OCI-LY7 (cell line): ENCODE measurements at regions not wholly inside any gene's neighbourhood (a gene's known extent, or its start where the extent isn't known, plus 50 kb on each side); places are given as distances from the start of the nearest gene placed in this dataset.

Experiments used
- BruUV-seq: library from RNA; stranded (reverse); fragments of 400-500 nt; replicated peaks from 2 replicates; lab custom pipeline; 2021; lab: Mats Ljungman, UMichigan
- CTCF ChIA-PET: fragments of 300-600 bp; sonication (Branson Sonifier 250); formaldehyde crosslinking; loops from one replicate; lab custom pipeline; 2022; ENCODE audit warnings: antibody characterized with exemption; ENCODE audit not compliant: unreplicated experiment; lab: Charles Lee
- POLR2A ChIA-PET: fragments of 300-600 bp; sonication (Branson Sonifier 250); formaldehyde crosslinking; loops from one replicate; lab custom pipeline; 2022; ENCODE audit warnings: antibody characterized with exemption; lab: Charles Lee
- DNase-seq: peaks from one replicate; pipeline ENCODE4 v3.0.0-alpha.2; 2015; ENCODE audit warnings: low spot score
- H2AFZ ChIP-seq: fragments of 200-600 bp; sonication (generic), shearing (Covaris generic); 2 replicates; pipeline ENCODE4 v1.6.1; 2014; ENCODE audit warnings: mild to moderate bottlenecking, antibody characterized with exemption, low read length, moderate library complexity
- H3K27ac ChIP-seq: fragments of 200-600 bp; sonication (generic); 2 replicates; pipeline ENCODE4 v1.5.1; 2014; ENCODE audit warnings: mixed run types, low read depth, mild to moderate bottlenecking, moderate library complexity, low read length, inconsistent platforms; ENCODE audit not compliant: poor library complexity, severe bottlenecking
- H3K36me3 ChIP-seq: fragments of 200-600 bp; sonication (generic); 2 replicates; pipeline ENCODE4 v1.6.1; 2014; ENCODE audit warnings: mild to moderate bottlenecking, antibody characterized with exemption, low read length, moderate library complexity, mixed read lengths; ENCODE audit not compliant: insufficient read depth
- H3K4me1 ChIP-seq: fragments of 200-600 bp; sonication (generic); 2 replicates; pipeline ENCODE4 v1.5.1; 2014; ENCODE audit warnings: mild to moderate bottlenecking, low read length; ENCODE audit not compliant: insufficient read depth, poor library complexity, severe bottlenecking
- H3K4me2 ChIP-seq: fragments of 200-600 bp; sonication (generic); 2 replicates; pipeline ENCODE4 v1.6.1; 2014; ENCODE audit warnings: mild to moderate bottlenecking, low read length
- H3K4me3 ChIP-seq: fragments of 200-600 bp; sonication (generic); 2 replicates; pipeline ENCODE4 v1.5.1; 2014; ENCODE audit warnings: mild to moderate bottlenecking, low read depth, low read length; ENCODE audit not compliant: poor library complexity, severe bottlenecking
- H3K79me2 ChIP-seq: fragments of 200-600 bp; sonication (generic); 2 replicates; pipeline ENCODE4 v1.6.1; 2016; ENCODE audit warnings: low read depth, mild to moderate bottlenecking, low read length, moderate library complexity, mixed read lengths; ENCODE audit not compliant: insufficient read depth
- H3K9me2 ChIP-seq: fragments of 200-600 bp; sonication (generic); 2 replicates; pipeline ENCODE4 v1.6.1; 2016; ENCODE audit warnings: mild to moderate bottlenecking, low read length, mixed read lengths; ENCODE audit not compliant: insufficient read depth
- H3K9me3 ChIP-seq: fragments of 200-600 bp; sonication (generic); 2 replicates; pipeline ENCODE4 v1.6.1; 2014; ENCODE audit warnings: mild to moderate bottlenecking, mixed run types, low read length, mixed read lengths
- H4K20me1 ChIP-seq: fragments of 200-600 bp; sonication (generic); 2 replicates; pipeline ENCODE4 v1.6.1; 2014; ENCODE audit warnings: mild to moderate bottlenecking, antibody characterized with exemption, low read length, moderate library complexity, mixed read lengths; ENCODE audit not compliant: insufficient read depth
- CTCF ChIP-seq: fragments of 200-600 bp; sonication (generic); conservative IDR thresholded peaks from 2 replicates; pipeline ENCODE4 v1.5.1; 2014; ENCODE audit warnings: mild to moderate bottlenecking, antibody characterized with exemption, low read length, moderate library complexity, mixed read lengths
- EZH2phosphoT487 ChIP-seq: fragments of 200-600 bp; sonication (generic); IDR thresholded peaks from 2 replicates; pipeline ENCODE4 v1.6.1; 2018; ENCODE audit warnings: low read depth, borderline replicate concordance, mild to moderate bottlenecking, mixed run types, antibody characterized with exemption, low read length, moderate library complexity, mixed read lengths
- intact Hi-C: fragments of 100-400 bp; cut with micrococcal nuclease; formaldehyde crosslinking; loops from one replicate; pipeline ENCODE4 v1.10.0; 2022; ENCODE audit not compliant: unreplicated experiment

- Histone ChIP-seq H3K4me1 (no peaks in the 10 kb centered on the region), H3K9me2 (no peaks in the 10 kb centered on the region), H3K79me2 (no peaks in the 10 kb centered on the region), H3K4me2 (no peak overlapping the region), H3K36me3 (no peaks in the 10 kb centered on the region), H3K4me3 (no peak overlapping the region), H4K20me1 (no peaks in the 10 kb centered on the region), H2AFZ (no peak overlapping the region), H3K27ac (no peak overlapping the region), H3K9me3 (no peaks in the 10 kb centered on the region)
- no peak for DNase-seq
- intact Hi-C loops: no loop called here
- ChIA-PET POLR2A (no interaction called here), CTCF (no interaction called here)
- TF ChIP-seq EZH2phosphoT487 (no peak), CTCF (no peak)
- BruUV-seq: no TSS peak
These were observed 1669.2 kb downstream of the PCDH9 start for GRCh38 chr13:65560936-65561335.

GRCh38 chr13:65555962-65556361 is 1674.2 kb downstream of the PCDH9 start:
- Histone ChIP-seq H3K4me3 (no peak overlapping the region), H3K79me2 (no peaks in the 10 kb centered on the region), H3K4me2 (no peak overlapping the region), H3K4me1 (no peaks in the 10 kb centered on the region), H3K9me2 (no peaks in the 10 kb centered on the region), H2AFZ (no peak overlapping the region), H3K9me3 (no peaks in the 10 kb centered on the region), H3K36me3 (no peaks in the 10 kb centered on the region), H3K27ac (no peak overlapping the region), H4K20me1 (no peaks in the 10 kb centered on the region)
- TF ChIP-seq CTCF (no peak), EZH2phosphoT487 (no peak)
- BruUV-seq: no TSS peak
- ChIA-PET CTCF (no interaction called here), POLR2A (interaction anchor here (0.6 kb wide), 1 partner anchor 1683 kb away, joined by 3 read pairs; no protein-coding TSS in a partner anchor)
- intact Hi-C loops: no loop called here
- DNase-seq: no peak

- BruUV-seq: no TSS peak
- intact Hi-C loops: no loop called here
- H3K4me3 ChIP-seq: no peak overlapping the region
- TF ChIP-seq CTCF: no peak
- TF ChIP-seq EZH2phosphoT487: no peak
- DNase-seq: no peak
- no peaks in the 10 kb centered on the region for H3K36me3 ChIP-seq
- ChIA-PET POLR2A (no interaction called here), CTCF (no interaction called here)
- no peaks in the 10 kb centered on the region for H3K79me2 ChIP-seq
- H3K4me2 ChIP-seq: no peak overlapping the region
- no peak overlapping the region for H3K27ac ChIP-seq
- H3K9me3 ChIP-seq: no peaks in the 10 kb centered on the region
- H3K4me1 ChIP-seq: no peaks in the 10 kb centered on the region
- H3K9me2 ChIP-seq: no peaks in the 10 kb centered on the region
- H4K20me1 ChIP-seq: no peaks in the 10 kb centered on the region
- H2AFZ ChIP-seq: no peak overlapping the region
These were observed 1676.9 kb downstream of the PCDH9 start for GRCh38 chr13:65553096-65553727.
